SK-N-SH treated with all-trans-retinoic acid at 6 μM for 48 hours (cell line): ENCODE measurements at regions not wholly inside any gene's neighbourhood (a gene's known extent, or its start where the extent isn't known, plus 50 kb on each side); places are given as distances from the start of the nearest gene placed in this dataset.

Experiments
- ISL1 ChIP-seq: fragments of 250-450 bp; sonication (Bioruptor Pico); IDR thresholded peaks from 2 replicates; pipeline ENCODE4 v2.1.2; 2022; ENCODE audit warnings: mild to moderate bottlenecking, moderate library complexity
- PPARA ChIP-seq: fragments of 250-450 bp; sonication (Bioruptor Pico); IDR thresholded peaks from 2 replicates; pipeline ENCODE4 v1.5.0; 2020; ENCODE audit warnings: mild to moderate bottlenecking, borderline replicate concordance
- RARB ChIP-seq: fragments of 250-450 bp; sonication (Bioruptor Pico); IDR thresholded peaks from 2 replicates; pipeline ENCODE4 v1.8.0; 2021; ENCODE audit warnings: mild to moderate bottlenecking, moderate library complexity
- TCF4 ChIP-seq: fragments of 250-450 bp; sonication (Bioruptor Pico); IDR thresholded peaks from 2 replicates; pipeline ENCODE4 v1.8.0; 2021; ENCODE audit warnings: mild to moderate bottlenecking, moderate library complexity, borderline replicate concordance
- ZC3H10 ChIP-seq: fragments of 250-450 bp; sonication (Bioruptor Pico); IDR thresholded peaks from 2 replicates; pipeline ENCODE4 v1.5.1; 2021; ENCODE audit warnings: mild to moderate bottlenecking, moderate library complexity
- ZFP3 ChIP-seq: fragments of 250-450 bp; sonication (Bioruptor Pico); IDR thresholded peaks from 2 replicates; pipeline ENCODE4 v1.5.0; 2020; ENCODE audit warnings: mild to moderate bottlenecking, moderate library complexity
- ZNF8 ChIP-seq: fragments of 450-650 bp; formaldehyde crosslinking; IDR thresholded peaks from 2 replicates; pipeline ENCODE4 v1.5.0; 2020; ENCODE audit warnings: mild to moderate bottlenecking, moderate library complexity

DNA sequence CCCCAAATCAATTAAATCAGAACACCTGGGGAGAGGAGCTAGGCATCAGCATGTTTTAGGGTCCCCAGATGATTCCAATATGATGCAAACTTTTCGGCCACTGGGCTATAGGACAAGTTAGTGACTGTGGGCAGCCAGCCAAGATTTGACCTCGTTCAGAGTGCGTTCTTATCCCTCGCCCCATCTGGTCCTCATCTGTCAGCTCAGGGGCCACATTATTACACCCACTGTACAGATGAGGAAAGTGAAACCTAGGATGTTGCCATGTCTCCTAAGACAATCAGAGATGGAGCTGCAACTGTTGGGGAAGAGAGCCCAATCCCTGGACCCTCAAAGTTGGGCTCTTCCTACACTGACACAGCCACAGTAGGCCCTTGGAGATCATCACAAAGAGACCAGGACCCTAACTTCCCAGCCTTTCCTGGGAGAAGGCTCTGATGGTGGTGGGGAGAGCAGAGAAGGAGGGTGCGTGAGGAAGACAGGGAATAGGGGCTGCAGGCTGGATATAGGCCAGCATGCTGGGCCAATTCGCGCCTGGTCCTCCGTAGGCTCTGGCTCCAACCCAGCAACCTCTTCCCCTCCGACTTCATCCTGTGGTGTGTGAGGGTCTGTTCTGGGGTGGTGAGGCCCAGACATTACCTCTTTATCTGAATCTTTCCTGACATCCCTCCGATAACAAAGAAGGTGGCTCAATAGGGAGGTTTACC is 109.4 kb upstream of the ZMIZ1 start:
- TF ChIP-seq ISL1 (CRISPR knock-in tag) (no peak), RARB (CRISPR knock-in tag) (no peak), ZC3H10 (CRISPR knock-in tag) (no peak), PPARA (CRISPR knock-in tag) (no peak), ZNF8 (CRISPR knock-in tag) (no peak), TCF4 (CRISPR knock-in tag) (no peak), ZFP3 (CRISPR knock-in tag) (no peak)
